ENCODE measurements at regions not wholly inside any gene's neighbourhood (a gene's known extent, or its start where the extent isn't known, plus 50 kb on each side); places are given as distances from the start of the nearest gene placed in this dataset.

- FAIRE-seq (no peak), DNase-seq (ENCODE audit: low read depth) (no peak)
- Histone ChIP-seq H3K36me3 (ENCODE audit: control insufficient read depth, insufficient read depth, low read length) (no peaks in the 10 kb centered on the region), H3K27me3 (ENCODE audit: control insufficient read depth, insufficient read depth, low read length) (no peaks in the 10 kb centered on the region), H3K4me3 (ENCODE audit: low read depth, low read length) (no peak overlapping the region)
- TF ChIP-seq CTCF (IDR thresholded peaks at IDR 0.05; ENCODE audit: insufficient read depth, low read length, severe bottlenecking): no peak
Measured at GRCh38 chr1:172960019-172960418, 90.7 kb downstream of the TNFSF18 start.

GRCh38 chr1:172960454-172961208 lies 90.1 kb downstream of the TNFSF18 start:
- TF ChIP-seq CTCF (IDR thresholded peaks at IDR 0.05; ENCODE audit: insufficient read depth, low read length, severe bottlenecking): no peak
- FAIRE-seq (no peak), DNase-seq (ENCODE audit: low read depth) (no peak)
- Histone ChIP-seq H3K4me3 (ENCODE audit: low read depth, low read length) (no peak overlapping the region), H3K27me3 (ENCODE audit: control insufficient read depth, insufficient read depth, low read length) (no peaks in the 10 kb centered on the region), H3K36me3 (ENCODE audit: control insufficient read depth, insufficient read depth, low read length) (no peaks in the 10 kb centered on the region)

- TF ChIP-seq CTCF (IDR thresholded peaks at IDR 0.05; ENCODE audit: insufficient read depth, low read length, severe bottlenecking): no peak
- no peak for DNase-seq (ENCODE audit: low read depth)
- no peak for FAIRE-seq
Measured at GRCh38 chr1:172964864-172965263, 85.9 kb downstream of the TNFSF18 start.

GRCh38 chr1:172966844-172967540 lies 83.7 kb downstream of the TNFSF18 start:
- no peak for TF ChIP-seq CTCF (IDR thresholded peaks at IDR 0.05; ENCODE audit: insufficient read depth, low read length, severe bottlenecking)
- FAIRE-seq: no peak
- Histone ChIP-seq H3K4me3 (ENCODE audit: low read depth, low read length) (no peak overlapping the region), H3K27me3 (ENCODE audit: control insufficient read depth, insufficient read depth, low read length) (no peaks in the 10 kb centered on the region), H3K36me3 (ENCODE audit: control insufficient read depth, insufficient read depth, low read length) (no peaks in the 10 kb centered on the region)
- DNase-seq (ENCODE audit: low read depth): peak; percentile 77

More at GRCh38 chr1:172964864-172965263, 85.9 kb downstream of the TNFSF18 start:
- Histone ChIP-seq H3K36me3 (ENCODE audit: control insufficient read depth, insufficient read depth, low read length) (no peaks in the 10 kb centered on the region), H3K4me3 (ENCODE audit: low read depth, low read length) (no peak overlapping the region), H3K27me3 (ENCODE audit: control insufficient read depth, insufficient read depth, low read length) (no peaks in the 10 kb centered on the region)

GRCh38 chr1:172967936-172968335 lies 82.8 kb downstream of the TNFSF18 start:
- DNase-seq (ENCODE audit: low read depth): no peak
- Histone ChIP-seq H3K36me3 (ENCODE audit: control insufficient read depth, insufficient read depth, low read length) (no peaks in the 10 kb centered on the region), H3K4me3 (ENCODE audit: low read depth, low read length) (no peak overlapping the region), H3K27me3 (ENCODE audit: control insufficient read depth, insufficient read depth, low read length) (no peaks in the 10 kb centered on the region)
- no peak for FAIRE-seq
- TF ChIP-seq CTCF (IDR thresholded peaks at IDR 0.05; ENCODE audit: insufficient read depth, low read length, severe bottlenecking): no peak

Data from bronchial epithelial cell (primary cell).